Fibroblast of pulmonary artery (primary cell): ENCODE measurements at regions not wholly inside any gene's neighbourhood (a gene's known extent, or its start where the extent isn't known, plus 50 kb on each side); places are given as distances from the start of the nearest gene placed in this dataset.

Experiments
- DNase-seq: peaks from one replicate; pipeline ENCODE4 v3.0.0-alpha.2; 2010; ENCODE audit warnings: low read depth
- H3K4me3 ChIP-seq: replicated peaks from 2 replicates; pipeline ENCODE4 v1.5.1; 2011; ENCODE audit warnings: low read depth, mild to moderate bottlenecking, control low read depth, low read length, moderate library complexity
- TF ChIP-seq, protein P1 (sequence below): IDR thresholded peaks from 2 replicates; pipeline ENCODE4 v1.5.1; 2011; ENCODE audit warnings: mild to moderate bottlenecking, control low read depth, low read length, inconsistent platforms; ENCODE audit errors: missing control alignments

DNA sequence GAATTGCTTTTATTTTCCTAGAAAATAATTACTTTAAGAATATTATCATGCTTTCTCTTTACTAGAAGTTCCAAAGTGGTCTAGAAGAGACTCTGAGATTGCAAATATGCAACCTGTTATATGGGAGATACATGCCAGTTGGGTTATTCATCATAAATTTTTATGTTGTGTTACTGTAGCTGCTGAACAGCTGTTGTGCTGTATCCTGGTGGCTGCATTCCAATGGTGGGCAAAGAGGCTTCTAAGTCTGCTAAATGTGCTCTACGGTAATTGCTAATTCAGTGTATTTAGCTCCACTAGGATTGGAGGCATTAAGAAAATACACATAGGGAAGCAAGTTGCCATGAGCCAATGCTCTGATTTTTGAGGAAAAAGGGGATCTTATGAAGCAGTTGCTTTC, 409.0 kb downstream of the TUSC7 start:
- no peak overlapping the region for H3K4me3 ChIP-seq
- TF ChIP-seq, protein P1, sequence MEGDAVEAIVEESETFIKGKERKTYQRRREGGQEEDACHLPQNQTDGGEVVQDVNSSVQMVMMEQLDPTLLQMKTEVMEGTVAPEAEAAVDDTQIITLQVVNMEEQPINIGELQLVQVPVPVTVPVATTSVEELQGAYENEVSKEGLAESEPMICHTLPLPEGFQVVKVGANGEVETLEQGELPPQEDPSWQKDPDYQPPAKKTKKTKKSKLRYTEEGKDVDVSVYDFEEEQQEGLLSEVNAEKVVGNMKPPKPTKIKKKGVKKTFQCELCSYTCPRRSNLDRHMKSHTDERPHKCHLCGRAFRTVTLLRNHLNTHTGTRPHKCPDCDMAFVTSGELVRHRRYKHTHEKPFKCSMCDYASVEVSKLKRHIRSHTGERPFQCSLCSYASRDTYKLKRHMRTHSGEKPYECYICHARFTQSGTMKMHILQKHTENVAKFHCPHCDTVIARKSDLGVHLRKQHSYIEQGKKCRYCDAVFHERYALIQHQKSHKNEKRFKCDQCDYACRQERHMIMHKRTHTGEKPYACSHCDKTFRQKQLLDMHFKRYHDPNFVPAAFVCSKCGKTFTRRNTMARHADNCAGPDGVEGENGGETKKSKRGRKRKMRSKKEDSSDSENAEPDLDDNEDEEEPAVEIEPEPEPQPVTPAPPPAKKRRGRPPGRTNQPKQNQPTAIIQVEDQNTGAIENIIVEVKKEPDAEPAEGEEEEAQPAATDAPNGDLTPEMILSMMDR: no peak
- no peak for DNase-seq

DNA sequence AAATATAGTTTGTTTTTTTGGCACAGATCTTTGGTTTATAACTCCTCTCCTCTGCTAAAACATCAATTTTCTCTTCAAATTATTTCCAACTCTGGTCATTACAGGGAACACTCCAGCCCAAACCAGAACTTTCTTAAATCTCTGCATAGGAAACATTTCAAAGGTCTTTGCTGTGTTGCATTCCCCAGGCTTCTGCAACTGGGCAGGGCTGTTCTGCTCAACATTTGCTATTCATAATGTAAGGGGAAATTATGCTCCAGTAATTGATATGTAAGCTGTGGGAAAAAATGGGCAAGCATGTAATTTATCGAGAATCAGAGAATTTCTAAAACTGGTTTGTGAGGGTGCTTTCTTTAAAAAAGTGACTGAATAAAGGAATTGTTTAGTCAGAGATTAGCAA, 410.4 kb downstream of the TUSC7 start:
- TF ChIP-seq, protein P1: no peak
- DNase-seq: no peak
- H3K4me3 ChIP-seq: no peak overlapping the region

DNA sequence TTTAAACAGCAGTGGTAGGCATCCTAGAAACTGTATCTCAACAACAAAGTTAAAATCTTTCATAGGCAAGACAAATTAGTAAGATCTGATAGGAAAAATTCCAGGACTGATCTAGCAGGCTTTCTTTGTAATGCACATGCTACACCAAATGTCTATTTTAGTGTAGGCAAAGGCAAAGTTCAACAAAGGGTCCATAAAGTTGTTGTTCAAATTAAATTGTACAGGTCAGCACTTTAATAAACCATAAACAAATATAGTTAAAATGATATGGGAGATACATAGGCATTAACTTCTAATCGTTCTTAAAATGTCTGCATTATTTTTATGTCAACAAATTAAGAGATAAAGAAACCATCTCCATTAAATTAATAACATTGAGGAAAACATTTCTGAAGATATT, 413.0 kb downstream of the TUSC7 start:
- DNase-seq: no peak
- TF ChIP-seq, protein P1: no peak
- no peak overlapping the region for H3K4me3 ChIP-seq

DNA sequence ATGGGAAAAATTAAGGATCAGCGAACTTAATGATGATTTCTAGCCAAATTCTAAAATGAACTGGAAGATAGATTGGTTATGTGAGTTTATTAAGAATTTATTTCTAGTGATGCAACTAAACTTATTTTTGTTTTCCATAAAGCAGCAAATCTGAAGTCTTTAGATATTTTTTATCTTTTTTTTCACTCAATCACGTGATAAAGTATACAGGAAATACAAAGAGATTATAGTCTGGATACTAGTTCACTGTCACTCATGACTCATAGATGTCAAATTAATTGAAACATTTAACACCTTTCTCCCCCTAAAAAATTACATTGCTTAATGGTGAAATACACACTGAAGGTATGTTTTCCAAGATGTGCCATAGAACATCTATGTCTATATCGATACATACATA, 416.9 kb downstream of the TUSC7 start:
- H3K4me3 ChIP-seq: no peak overlapping the region
- TF ChIP-seq, protein P1: no peak
- no peak for DNase-seq

DNA sequence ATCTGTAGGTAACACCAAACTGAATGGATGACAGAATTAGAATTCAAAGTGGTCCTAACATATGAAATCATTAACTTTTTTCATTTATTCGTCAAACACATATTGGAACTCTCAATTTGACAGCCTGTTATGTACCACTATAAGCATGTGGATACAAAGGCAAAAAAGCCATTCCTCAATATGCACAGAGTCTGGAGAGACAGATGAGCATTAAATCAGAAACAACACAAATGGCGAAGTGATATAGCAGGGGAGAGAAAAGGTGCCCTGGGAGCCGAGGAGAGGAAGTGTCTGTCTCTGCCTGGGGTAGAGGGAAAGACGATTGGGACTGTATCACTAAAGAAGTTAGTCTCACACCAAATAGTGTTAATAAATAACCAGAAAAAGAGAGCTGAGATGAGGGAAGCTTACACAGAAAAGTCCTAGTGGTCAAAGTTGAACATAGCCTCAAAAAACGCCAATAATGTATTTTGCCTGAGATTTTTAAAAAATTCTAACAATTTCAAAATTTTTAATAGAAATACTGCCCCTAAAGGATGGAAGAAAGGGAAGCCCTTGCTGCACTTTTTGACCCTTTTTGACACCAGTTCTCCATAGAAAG, 417.5 kb downstream of the TUSC7 start:
- DNase-seq: no peak
- H3K4me3 ChIP-seq: no peak overlapping the region
- TF ChIP-seq, protein P1: no peak

DNA sequence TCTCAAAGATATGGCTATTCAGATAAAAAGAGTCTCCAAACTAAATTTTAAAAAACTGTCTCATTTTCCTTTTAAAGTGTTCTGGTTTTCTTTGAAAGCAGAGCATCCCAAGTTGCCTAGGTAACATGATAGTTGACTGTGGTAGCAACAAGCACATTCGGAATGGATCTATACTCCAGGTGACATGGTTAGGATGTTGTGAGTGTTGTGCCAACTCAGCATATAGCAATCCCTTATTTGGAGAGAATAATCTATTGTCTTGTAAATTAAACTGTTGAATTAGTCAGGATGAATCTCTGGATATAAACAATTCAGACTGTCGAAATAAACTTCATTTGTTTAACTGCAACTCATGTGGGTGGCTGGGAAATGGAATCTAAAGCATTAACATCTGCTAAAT, 418.6 kb downstream of the TUSC7 start:
- no peak overlapping the region for H3K4me3 ChIP-seq
- no peak for DNase-seq
- TF ChIP-seq, protein P1: no peak

DNA sequence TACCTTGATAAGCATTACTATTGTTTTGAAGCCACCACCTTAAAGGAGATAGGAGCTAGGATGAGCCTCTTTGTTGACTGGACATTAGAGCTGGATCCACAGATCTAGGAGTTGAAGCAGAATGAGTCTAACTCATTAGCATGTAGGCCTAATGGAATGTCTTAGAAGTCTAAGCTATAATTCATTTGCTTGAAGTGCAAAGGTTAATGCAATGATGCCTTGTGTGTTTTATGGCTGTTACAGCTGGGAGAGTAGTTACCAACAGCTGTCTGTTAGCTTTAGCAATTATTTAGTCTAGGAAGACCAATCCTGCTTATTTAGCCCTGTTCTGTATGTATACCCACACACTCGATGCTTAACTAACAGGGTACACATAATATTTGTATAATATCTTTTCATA, 419.3 kb downstream of the TUSC7 start:
- TF ChIP-seq, protein P1: no peak
- H3K4me3 ChIP-seq: no peak overlapping the region
- DNase-seq: no peak
